ENCODE measurements at regions not wholly inside any gene's neighbourhood (a gene's known extent, or its start where the extent isn't known, plus 50 kb on each side); places are given as distances from the start of the nearest gene placed in this dataset.

DNA sequence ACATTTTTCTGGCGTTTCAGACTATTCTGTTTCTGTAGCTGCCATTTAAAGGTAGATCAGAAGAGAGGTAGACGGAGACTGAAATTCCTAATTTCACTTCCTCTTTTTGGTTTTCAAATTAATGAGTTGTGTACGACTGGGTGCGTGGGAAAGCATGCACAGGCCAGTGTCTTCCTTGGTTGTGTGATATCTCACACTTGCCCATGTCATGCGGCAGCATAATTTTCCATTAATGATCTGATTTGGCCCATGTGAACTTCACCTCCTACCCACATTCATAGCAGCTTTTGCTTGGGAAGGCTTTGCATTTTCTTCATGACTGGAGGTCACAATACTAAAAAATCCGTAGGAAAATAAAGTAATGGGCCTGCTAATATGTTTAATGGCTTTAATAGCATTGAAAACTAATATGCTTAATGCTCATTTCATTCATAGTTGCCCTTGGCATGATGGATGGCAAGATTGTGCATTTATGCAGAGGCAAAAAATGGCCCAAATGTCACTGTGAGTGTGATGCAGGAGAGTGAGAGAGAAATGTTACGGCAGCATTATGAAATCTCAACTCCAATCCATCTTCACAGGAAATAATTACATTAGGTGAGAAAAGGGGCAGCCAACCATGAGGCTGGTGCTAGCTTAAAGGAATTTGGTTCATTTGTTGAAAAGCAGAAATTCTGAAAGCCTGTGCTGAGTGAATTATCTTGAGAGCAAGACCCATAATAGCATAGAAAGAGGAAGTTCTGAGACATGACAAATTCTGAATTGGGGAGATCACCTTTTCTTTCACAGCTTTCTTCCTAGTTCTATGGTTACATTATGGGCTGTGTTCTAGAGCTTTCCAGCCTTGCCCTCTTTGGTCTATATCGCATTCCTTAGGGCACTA, 69.0 kb upstream of the UST start:
- no TSS peak for BruUV-seq (replicated peaks)
- CTCF ChIA-PET = no interaction called here
- no peaks in the 10 kb centered on the region for H3K9me2 ChIP-seq (ENCODE audit: insufficient read depth)
- H3K4me1 ChIP-seq (ENCODE audit: control insufficient read depth in 1 of 2, insufficient read depth in 2 of 2, low read length in 2 of 2) = no peaks in the 10 kb centered on the region
- no peaks in the 10 kb centered on the region for H3K36me3 ChIP-seq (ENCODE audit: control insufficient read depth in 1 of 2, insufficient read depth in 2 of 2, low read length in 2 of 2)
- RAD21 ChIA-PET (ENCODE audit: low non-redundant PET in 1 of 2, low total read pairs in 2 of 2, uncharacterized antibody in 2 of 2, unreplicated experiment in 2 of 2) = no interaction called here
- no peak for DNase-seq (ENCODE audit: low read depth, low spot score)
- H3K9me3 ChIP-seq (ENCODE audit: control insufficient read depth in 1 of 2, insufficient read depth in 1 of 2, low read depth in 1 of 2, low read length in 2 of 2) = no peaks in the 10 kb centered on the region
- intact Hi-C loops (cut with micrococcal nuclease) = no loop called here
- no peak overlapping the region for H3K4me3 ChIP-seq (replicated peaks in 1 of 2; ENCODE audit: low read depth in 1 of 2, low read length in 2 of 2)
- H3K4me2 ChIP-seq (ENCODE audit: low read length) = no peak overlapping the region
- no peak overlapping the region for H3K27ac ChIP-seq (ENCODE audit: low read depth, low read length)
- TF ChIP-seq ELF1 (IDR thresholded peaks at IDR 0.05; ENCODE audit: borderline replicate concordance, low read depth) (no peak), ZNF274 (IDR thresholded peaks at IDR 0.05; ENCODE audit: low read depth, low read length) (no peak), EZH2 (IDR thresholded peaks at IDR 0.05) (no peak), TCF7L2 (IDR thresholded peaks at IDR 0.05; ENCODE audit: borderline replicate concordance, extremely low read depth, insufficient read depth, insufficient read length) (no peak), CEBPB (IDR thresholded peaks at IDR 0.05; ENCODE audit: low read depth) (no peak), SP1 (IDR thresholded peaks at IDR 0.05; ENCODE audit: low read depth) (no peak), CBX3 (IDR thresholded peaks at IDR 0.05; ENCODE audit: low read depth) (no peak), RAD21 (IDR thresholded peaks at IDR 0.05; ENCODE audit: low read depth) (no peak), YY1 (IDR thresholded peaks at IDR 0.05; ENCODE audit: extremely low read depth, insufficient replicate concordance, low read depth, low read length) (no peak), JUND (IDR thresholded peaks at IDR 0.05) (no peak), EZH2phosphoT487 (IDR thresholded peaks at IDR 0.05; ENCODE audit: borderline replicate concordance) (no peak), ZFX (IDR thresholded peaks at IDR 0.05) (no peak), EGR1 (IDR thresholded peaks at IDR 0.05; ENCODE audit: low read depth) (no peak), POLR2AphosphoS5 (IDR thresholded peaks at IDR 0.05; ENCODE audit: low read depth, low read length) (no peak), SIN3A (IDR thresholded peaks at IDR 0.05; ENCODE audit: low read depth) (no peak)
- TF ChIP-seq, protein P1, sequence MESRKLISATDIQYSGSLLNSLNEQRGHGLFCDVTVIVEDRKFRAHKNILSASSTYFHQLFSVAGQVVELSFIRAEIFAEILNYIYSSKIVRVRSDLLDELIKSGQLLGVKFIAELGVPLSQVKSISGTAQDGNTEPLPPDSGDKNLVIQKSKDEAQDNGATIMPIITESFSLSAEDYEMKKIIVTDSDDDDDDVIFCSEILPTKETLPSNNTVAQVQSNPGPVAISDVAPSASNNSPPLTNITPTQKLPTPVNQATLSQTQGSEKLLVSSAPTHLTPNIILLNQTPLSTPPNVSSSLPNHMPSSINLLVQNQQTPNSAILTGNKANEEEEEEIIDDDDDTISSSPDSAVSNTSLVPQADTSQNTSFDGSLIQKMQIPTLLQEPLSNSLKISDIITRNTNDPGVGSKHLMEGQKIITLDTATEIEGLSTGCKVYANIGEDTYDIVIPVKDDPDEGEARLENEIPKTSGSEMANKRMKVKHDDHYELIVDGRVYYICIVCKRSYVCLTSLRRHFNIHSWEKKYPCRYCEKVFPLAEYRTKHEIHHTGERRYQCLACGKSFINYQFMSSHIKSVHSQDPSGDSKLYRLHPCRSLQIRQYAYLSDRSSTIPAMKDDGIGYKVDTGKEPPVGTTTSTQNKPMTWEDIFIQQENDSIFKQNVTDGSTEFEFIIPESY (IDR thresholded peaks at IDR 0.05; ENCODE audit: extremely low read depth, insufficient replicate concordance, low read length) = no peak
- TF ChIP-seq, protein P2, sequence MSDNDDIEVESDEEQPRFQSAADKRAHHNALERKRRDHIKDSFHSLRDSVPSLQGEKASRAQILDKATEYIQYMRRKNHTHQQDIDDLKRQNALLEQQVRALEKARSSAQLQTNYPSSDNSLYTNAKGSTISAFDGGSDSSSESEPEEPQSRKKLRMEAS (IDR thresholded peaks at IDR 0.05) = no peak
- POLR2A ChIA-PET = no interaction called here
- no peak overlapping the region for H3K9ac ChIP-seq (ENCODE audit: low read length)
- no peaks in the 10 kb centered on the region for H4K20me1 ChIP-seq (ENCODE audit: insufficient read depth)
- no peak for ATAC-seq
- no peaks in the 10 kb centered on the region for H3K27me3 ChIP-seq (ENCODE audit: insufficient read depth, low read length)
- H2AFZ ChIP-seq (ENCODE audit: low read depth, low read length, poor library complexity, severe bottlenecking) = no peak overlapping the region
- H3K79me2 ChIP-seq (ENCODE audit: insufficient read depth, low read length) = no peaks in the 10 kb centered on the region
